ENCODE measurements at regions not wholly inside any gene's neighbourhood (a gene's known extent, or its start where the extent isn't known, plus 50 kb on each side); places are given as distances from the start of the nearest gene placed in this dataset.

GRCh38 chr6:21764989-21765388 lies 171.4 kb downstream of the SOX4 start:
- Histone ChIP-seq H3K36me3 (no peaks in the 10 kb centered on the region), H3K27me3 (no peaks in the 10 kb centered on the region), H3K27ac (no peak overlapping the region), H3K9me3 (no peaks in the 10 kb centered on the region), H3K4me1 (peaks cover 9% of the 10 kb centered on the region), H3K4me3 (no peak overlapping the region)
- TF ChIP-seq POLR2A (IDR thresholded peaks at IDR 0.05) (no peak), POLR2AphosphoS5 (IDR thresholded peaks at IDR 0.05; ENCODE audit: insufficient read depth in 1 of 2, low read depth in 1 of 2) (no peak)
- TF ChIP-seq, protein P1, sequence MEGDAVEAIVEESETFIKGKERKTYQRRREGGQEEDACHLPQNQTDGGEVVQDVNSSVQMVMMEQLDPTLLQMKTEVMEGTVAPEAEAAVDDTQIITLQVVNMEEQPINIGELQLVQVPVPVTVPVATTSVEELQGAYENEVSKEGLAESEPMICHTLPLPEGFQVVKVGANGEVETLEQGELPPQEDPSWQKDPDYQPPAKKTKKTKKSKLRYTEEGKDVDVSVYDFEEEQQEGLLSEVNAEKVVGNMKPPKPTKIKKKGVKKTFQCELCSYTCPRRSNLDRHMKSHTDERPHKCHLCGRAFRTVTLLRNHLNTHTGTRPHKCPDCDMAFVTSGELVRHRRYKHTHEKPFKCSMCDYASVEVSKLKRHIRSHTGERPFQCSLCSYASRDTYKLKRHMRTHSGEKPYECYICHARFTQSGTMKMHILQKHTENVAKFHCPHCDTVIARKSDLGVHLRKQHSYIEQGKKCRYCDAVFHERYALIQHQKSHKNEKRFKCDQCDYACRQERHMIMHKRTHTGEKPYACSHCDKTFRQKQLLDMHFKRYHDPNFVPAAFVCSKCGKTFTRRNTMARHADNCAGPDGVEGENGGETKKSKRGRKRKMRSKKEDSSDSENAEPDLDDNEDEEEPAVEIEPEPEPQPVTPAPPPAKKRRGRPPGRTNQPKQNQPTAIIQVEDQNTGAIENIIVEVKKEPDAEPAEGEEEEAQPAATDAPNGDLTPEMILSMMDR (IDR thresholded peaks at IDR 0.05), result no peak
- DNase-seq (ENCODE audit: extremely low spot score in 2 of 2), result no peak
- intact Hi-C loops (cut with DNase I), result no loop called here

DNA sequence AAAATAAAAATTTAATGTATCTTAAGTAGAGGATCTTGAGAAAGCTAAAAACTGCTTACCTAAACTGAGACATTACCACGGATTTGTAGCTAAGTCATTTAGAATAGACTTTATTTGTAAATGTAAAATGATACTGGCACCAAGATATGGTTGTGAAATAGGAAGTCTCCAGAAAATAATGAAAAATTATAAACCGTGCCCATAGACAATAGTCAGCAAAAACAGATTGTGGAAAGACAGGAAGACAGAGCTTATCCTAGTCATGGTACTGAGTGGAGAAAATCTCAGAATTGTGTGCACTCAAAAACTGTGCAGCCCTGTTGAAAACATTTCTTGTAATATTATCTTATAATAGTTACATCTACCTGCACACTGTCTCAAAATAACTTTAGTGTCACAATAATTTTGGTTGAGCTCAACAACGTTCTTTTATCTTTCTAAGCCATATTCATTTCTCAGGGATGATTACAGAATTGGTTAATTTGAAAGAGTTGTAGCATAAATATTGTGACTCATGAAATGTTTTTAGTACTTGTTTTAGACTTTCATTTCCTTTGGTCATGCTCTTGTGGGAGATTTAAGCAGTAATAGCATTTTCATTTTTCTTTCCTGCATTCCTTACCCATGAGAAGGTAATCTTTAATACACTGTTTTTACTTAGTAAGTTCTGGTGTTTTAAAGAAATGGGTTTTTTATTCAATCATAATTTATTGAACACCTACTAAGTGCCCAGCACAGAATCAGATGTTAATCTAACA lies 174.5 kb downstream of the SOX4 start:
- Histone ChIP-seq H3K27ac (no peak overlapping the region), H3K36me3 (no peaks in the 10 kb centered on the region), H3K27me3 (no peaks in the 10 kb centered on the region), H3K4me1 (peaks cover 9% of the 10 kb centered on the region), H3K4me3 (no peak overlapping the region), H3K9me3 (no peaks in the 10 kb centered on the region)
- no peak for TF ChIP-seq POLR2AphosphoS5 (IDR thresholded peaks at IDR 0.05; ENCODE audit: insufficient read depth in 1 of 2, low read depth in 1 of 2)
- TF ChIP-seq, protein P1 (IDR thresholded peaks at IDR 0.05), result no peak
- no peak for TF ChIP-seq POLR2A (IDR thresholded peaks at IDR 0.05)
- intact Hi-C loops (cut with DNase I), result no loop called here
- DNase-seq (ENCODE audit: extremely low spot score in 2 of 2), result no peak

- TF ChIP-seq, protein P1 (IDR thresholded peaks at IDR 0.05), result no peak
- TF ChIP-seq POLR2A (IDR thresholded peaks at IDR 0.05) (no peak), POLR2AphosphoS5 (IDR thresholded peaks at IDR 0.05; ENCODE audit: insufficient read depth in 1 of 2, low read depth in 1 of 2) (no peak)
- intact Hi-C loops (cut with DNase I), result no loop called here
- peaks cover 9% of the 10 kb centered on the region for H3K4me1 ChIP-seq
- no peaks in the 10 kb centered on the region for H3K9me3 ChIP-seq
- no peak overlapping the region for H3K27ac ChIP-seq
- H3K4me3 ChIP-seq, result no peak overlapping the region
- no peaks in the 10 kb centered on the region for H3K36me3 ChIP-seq
- DNase-seq (ENCODE audit: extremely low spot score in 2 of 2), result no peak
- no peaks in the 10 kb centered on the region for H3K27me3 ChIP-seq
Measured at GRCh38 chr6:21769405-21769861, 175.9 kb downstream of the SOX4 start.

DNA sequence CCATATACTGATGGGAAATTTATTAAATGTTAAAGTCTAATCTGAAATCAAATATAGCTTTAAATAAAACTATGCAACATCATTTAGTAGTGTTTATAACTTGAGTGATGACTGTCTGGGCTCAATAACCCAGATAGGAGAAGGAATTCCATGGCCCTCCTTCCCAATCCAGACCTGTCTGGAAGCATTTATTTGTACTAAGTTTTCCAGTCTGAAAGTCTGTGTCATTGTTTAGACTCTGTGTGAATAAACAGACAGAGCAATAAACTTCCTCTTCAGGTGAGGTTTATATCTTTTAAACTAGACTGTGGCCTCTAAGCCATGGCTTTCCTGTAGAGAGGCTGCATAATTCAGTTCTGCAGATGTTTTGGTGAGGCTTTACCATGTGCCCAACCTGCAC lies 176.4 kb downstream of the SOX4 start:
- H3K36me3 ChIP-seq, result no peaks in the 10 kb centered on the region
- H3K27me3 ChIP-seq, result no peaks in the 10 kb centered on the region
- no peak for DNase-seq (ENCODE audit: extremely low spot score in 2 of 2)
- H3K9me3 ChIP-seq, result no peaks in the 10 kb centered on the region
- TF ChIP-seq, protein P1 (IDR thresholded peaks at IDR 0.05), result no peak
- no peak for TF ChIP-seq POLR2A (IDR thresholded peaks at IDR 0.05)
- no peak for TF ChIP-seq POLR2AphosphoS5 (IDR thresholded peaks at IDR 0.05; ENCODE audit: insufficient read depth in 1 of 2, low read depth in 1 of 2)
- H3K4me1 ChIP-seq, result peaks cover 9% of the 10 kb centered on the region
- H3K27ac ChIP-seq, result no peak overlapping the region
- H3K4me3 ChIP-seq, result no peak overlapping the region
- intact Hi-C loops (cut with DNase I), result no loop called here

- H3K27ac ChIP-seq, result no peak overlapping the region
- H3K9me3 ChIP-seq, result no peaks in the 10 kb centered on the region
- H3K36me3 ChIP-seq, result no peaks in the 10 kb centered on the region
- H3K4me3 ChIP-seq, result no peak overlapping the region
- DNase-seq (ENCODE audit: extremely low spot score in 2 of 2), result no peak
- TF ChIP-seq POLR2AphosphoS5 (IDR thresholded peaks at IDR 0.05; ENCODE audit: insufficient read depth in 1 of 2, low read depth in 1 of 2), result no peak
- TF ChIP-seq POLR2A (IDR thresholded peaks at IDR 0.05), result no peak
- TF ChIP-seq, protein P1 (IDR thresholded peaks at IDR 0.05), result no peak
- no peaks in the 10 kb centered on the region for H3K27me3 ChIP-seq
- intact Hi-C loops (cut with DNase I), result no loop called here
- H3K4me1 ChIP-seq, result peaks cover 9% of the 10 kb centered on the region
Measured at GRCh38 chr6:21771626-21772320, 178.2 kb downstream of the SOX4 start.
